ENCODE measurements at regions not wholly inside any gene's neighbourhood (a gene's known extent, or its start where the extent isn't known, plus 50 kb on each side); places are given as distances from the start of the nearest gene placed in this dataset.

- H3K4me3 ChIP-seq (ENCODE audit: low read depth, low read length, poor library complexity, severe bottlenecking): no peak overlapping the region
- no peak overlapping the region for H2AFZ ChIP-seq (ENCODE audit: low read length)
- H3K36me3 ChIP-seq (ENCODE audit: insufficient read depth, low read length): no peaks in the 10 kb centered on the region
- no peaks in the 10 kb centered on the region for H3K4me1 ChIP-seq (ENCODE audit: insufficient read depth, low read length, poor library complexity, severe bottlenecking)
- no TSS peak for BruUV-seq (replicated peaks)
- no peak for DNase-seq (ENCODE audit: low spot score)
- no peak overlapping the region for H3K4me2 ChIP-seq (ENCODE audit: low read length)
- TF ChIP-seq CTCF (conservative IDR thresholded peaks at IDR 0.05; ENCODE audit: low read length) (no peak), EZH2phosphoT487 (IDR thresholded peaks at IDR 0.05; ENCODE audit: borderline replicate concordance, low read depth, low read length) (no peak)
- no peaks in the 10 kb centered on the region for H4K20me1 ChIP-seq (ENCODE audit: insufficient read depth, low read length)
- no peaks in the 10 kb centered on the region for H3K79me2 ChIP-seq (ENCODE audit: insufficient read depth, low read depth, low read length)
- no peaks in the 10 kb centered on the region for H3K9me3 ChIP-seq (ENCODE audit: low read length)
- no peaks in the 10 kb centered on the region for H3K9me2 ChIP-seq (ENCODE audit: insufficient read depth, low read length)
- intact Hi-C loops (cut with micrococcal nuclease; ENCODE audit: unreplicated experiment): no loop called here
- no peak overlapping the region for H3K27ac ChIP-seq (ENCODE audit: low read depth, low read length, poor library complexity, severe bottlenecking)
- POLR2A ChIA-PET: no interaction called here
- CTCF ChIA-PET (ENCODE audit: unreplicated experiment): no interaction called here
These were observed 2173.5 kb upstream of the PIK3C3 start for GRCh38 chr18:39781565-39781964.

GRCh38 chr18:39780774-39781173, 2174.3 kb upstream of the PIK3C3 start:
- ChIA-PET POLR2A (no interaction called here), CTCF (ENCODE audit: unreplicated experiment) (no interaction called here)
- no TSS peak for BruUV-seq (replicated peaks)
- no peak overlapping the region for H3K4me2 ChIP-seq (ENCODE audit: low read length)
- no peak overlapping the region for H3K27ac ChIP-seq (ENCODE audit: low read depth, low read length, poor library complexity, severe bottlenecking)
- H3K4me3 ChIP-seq (ENCODE audit: low read depth, low read length, poor library complexity, severe bottlenecking): no peak overlapping the region
- intact Hi-C loops (cut with micrococcal nuclease; ENCODE audit: unreplicated experiment): no loop called here
- no peaks in the 10 kb centered on the region for H3K9me3 ChIP-seq (ENCODE audit: low read length)
- H3K79me2 ChIP-seq (ENCODE audit: insufficient read depth, low read depth, low read length): no peaks in the 10 kb centered on the region
- no peaks in the 10 kb centered on the region for H3K36me3 ChIP-seq (ENCODE audit: insufficient read depth, low read length)
- no peaks in the 10 kb centered on the region for H3K4me1 ChIP-seq (ENCODE audit: insufficient read depth, low read length, poor library complexity, severe bottlenecking)
- no peak for DNase-seq (ENCODE audit: low spot score)
- H2AFZ ChIP-seq (ENCODE audit: low read length): no peak overlapping the region
- no peak for TF ChIP-seq CTCF (conservative IDR thresholded peaks at IDR 0.05; ENCODE audit: low read length)
- no peak for TF ChIP-seq EZH2phosphoT487 (IDR thresholded peaks at IDR 0.05; ENCODE audit: borderline replicate concordance, low read depth, low read length)
- no peaks in the 10 kb centered on the region for H3K9me2 ChIP-seq (ENCODE audit: insufficient read depth, low read length)
- H4K20me1 ChIP-seq (ENCODE audit: insufficient read depth, low read length): no peaks in the 10 kb centered on the region

GRCh38 chr18:39779926-39780325, 2175.1 kb upstream of the PIK3C3 start:
- DNase-seq (ENCODE audit: low spot score): no peak
- no peak overlapping the region for H3K27ac ChIP-seq (ENCODE audit: low read depth, low read length, poor library complexity, severe bottlenecking)
- ChIA-PET CTCF (ENCODE audit: unreplicated experiment) (no interaction called here), POLR2A (no interaction called here)
- H4K20me1 ChIP-seq (ENCODE audit: insufficient read depth, low read length): no peaks in the 10 kb centered on the region
- H3K4me2 ChIP-seq (ENCODE audit: low read length): no peak overlapping the region
- intact Hi-C loops (cut with micrococcal nuclease; ENCODE audit: unreplicated experiment): no loop called here
- H3K9me2 ChIP-seq (ENCODE audit: insufficient read depth, low read length): no peaks in the 10 kb centered on the region
- H3K79me2 ChIP-seq (ENCODE audit: insufficient read depth, low read depth, low read length): no peaks in the 10 kb centered on the region
- no peak overlapping the region for H3K4me3 ChIP-seq (ENCODE audit: low read depth, low read length, poor library complexity, severe bottlenecking)
- no peaks in the 10 kb centered on the region for H3K9me3 ChIP-seq (ENCODE audit: low read length)
- TF ChIP-seq CTCF (conservative IDR thresholded peaks at IDR 0.05; ENCODE audit: low read length) (no peak), EZH2phosphoT487 (IDR thresholded peaks at IDR 0.05; ENCODE audit: borderline replicate concordance, low read depth, low read length) (no peak)
- H2AFZ ChIP-seq (ENCODE audit: low read length): no peak overlapping the region
- no TSS peak for BruUV-seq (replicated peaks)
- H3K4me1 ChIP-seq (ENCODE audit: insufficient read depth, low read length, poor library complexity, severe bottlenecking): no peaks in the 10 kb centered on the region
- H3K36me3 ChIP-seq (ENCODE audit: insufficient read depth, low read length): no peaks in the 10 kb centered on the region
